ENCODE measurements at regions not wholly inside any gene's neighbourhood (a gene's known extent, or its start where the extent isn't known, plus 50 kb on each side); places are given as distances from the start of the nearest gene placed in this dataset.

GRCh38 chr5:81906086-81906485, 65.7 kb upstream of the ATG10 start:
- no peaks in the 10 kb centered on the region for H3K4me1 ChIP-seq
- peaks cover 0 to 3% (median 0%) of the 10 kb centered on the region in 4 donors for H3K9me3 ChIP-seq
- H3K36me3 ChIP-seq: no peaks in the 10 kb centered on the region
- no peaks in the 10 kb centered on the region for H3K27me3 ChIP-seq
- H3K4me3 ChIP-seq: no peak overlapping the region
- H3K27ac ChIP-seq: no peak overlapping the region
- TF ChIP-seq CTCF (IDR thresholded peaks at IDR 0.05): no peak
- no peak for TF ChIP-seq POLR2A (IDR thresholded peaks at IDR 0.05)
- DNase-seq: no peak

GRCh38 chr5:81904861-81905260, 67.0 kb upstream of the ATG10 start:
- Histone ChIP-seq H3K4me1 (no peaks in the 10 kb centered on the region), H3K27me3 (no peaks in the 10 kb centered on the region), H3K27ac (no peak overlapping the region), H3K36me3 (no peaks in the 10 kb centered on the region), H3K4me3 (no peak overlapping the region), H3K9me3 (peaks cover 0 to 3% (median 0%) of the 10 kb centered on the region in 4 donors)
- DNase-seq: no peak
- TF ChIP-seq CTCF (IDR thresholded peaks at IDR 0.05): no peak
- TF ChIP-seq POLR2A (IDR thresholded peaks at IDR 0.05): no peak

GRCh38 chr5:81904166-81904565, 67.7 kb upstream of the ATG10 start:
- Histone ChIP-seq H3K36me3 (no peaks in the 10 kb centered on the region), H3K27ac (no peak overlapping the region), H3K27me3 (no peaks in the 10 kb centered on the region), H3K4me3 (no peak overlapping the region), H3K4me1 (no peaks in the 10 kb centered on the region), H3K9me3 (peaks cover 0 to 3% (median 0%) of the 10 kb centered on the region in 4 donors)
- no peak for DNase-seq
- TF ChIP-seq CTCF (IDR thresholded peaks at IDR 0.05): no peak
- TF ChIP-seq POLR2A (IDR thresholded peaks at IDR 0.05): no peak

- Histone ChIP-seq H3K4me3 (no peak overlapping the region), H3K9me3 (peaks cover 0 to 3% (median 0%) of the 10 kb centered on the region in 4 donors), H3K27ac (no peak overlapping the region), H3K36me3 (no peaks in the 10 kb centered on the region), H3K27me3 (no peaks in the 10 kb centered on the region), H3K4me1 (no peaks in the 10 kb centered on the region)
- DNase-seq: no peak
- TF ChIP-seq POLR2A (IDR thresholded peaks at IDR 0.05) (no peak), CTCF (IDR thresholded peaks at IDR 0.05) (no peak)
These were observed 70.2 kb upstream of the ATG10 start for GRCh38 chr5:81901586-81901985.

GRCh38 chr5:81899123-81899522, 72.7 kb upstream of the ATG10 start:
- no peak for DNase-seq
- peaks cover 0 to 3% (median 0%) of the 10 kb centered on the region in 4 donors for H3K9me3 ChIP-seq

More at GRCh38 chr5:81899123-81899522, 72.7 kb upstream of the ATG10 start:
- no peak overlapping the region for H3K4me3 ChIP-seq
- H3K27ac ChIP-seq: no peak overlapping the region
- no peaks in the 10 kb centered on the region for H3K36me3 ChIP-seq
- TF ChIP-seq POLR2A (IDR thresholded peaks at IDR 0.05) (no peak), CTCF (IDR thresholded peaks at IDR 0.05) (no peak)
- H3K27me3 ChIP-seq: no peaks in the 10 kb centered on the region
- no peaks in the 10 kb centered on the region for H3K4me1 ChIP-seq
